ENCODE measurements at regions not wholly inside any gene's neighbourhood (a gene's known extent, or its start where the extent isn't known, plus 50 kb on each side); places are given as distances from the start of the nearest gene placed in this dataset.

DNA sequence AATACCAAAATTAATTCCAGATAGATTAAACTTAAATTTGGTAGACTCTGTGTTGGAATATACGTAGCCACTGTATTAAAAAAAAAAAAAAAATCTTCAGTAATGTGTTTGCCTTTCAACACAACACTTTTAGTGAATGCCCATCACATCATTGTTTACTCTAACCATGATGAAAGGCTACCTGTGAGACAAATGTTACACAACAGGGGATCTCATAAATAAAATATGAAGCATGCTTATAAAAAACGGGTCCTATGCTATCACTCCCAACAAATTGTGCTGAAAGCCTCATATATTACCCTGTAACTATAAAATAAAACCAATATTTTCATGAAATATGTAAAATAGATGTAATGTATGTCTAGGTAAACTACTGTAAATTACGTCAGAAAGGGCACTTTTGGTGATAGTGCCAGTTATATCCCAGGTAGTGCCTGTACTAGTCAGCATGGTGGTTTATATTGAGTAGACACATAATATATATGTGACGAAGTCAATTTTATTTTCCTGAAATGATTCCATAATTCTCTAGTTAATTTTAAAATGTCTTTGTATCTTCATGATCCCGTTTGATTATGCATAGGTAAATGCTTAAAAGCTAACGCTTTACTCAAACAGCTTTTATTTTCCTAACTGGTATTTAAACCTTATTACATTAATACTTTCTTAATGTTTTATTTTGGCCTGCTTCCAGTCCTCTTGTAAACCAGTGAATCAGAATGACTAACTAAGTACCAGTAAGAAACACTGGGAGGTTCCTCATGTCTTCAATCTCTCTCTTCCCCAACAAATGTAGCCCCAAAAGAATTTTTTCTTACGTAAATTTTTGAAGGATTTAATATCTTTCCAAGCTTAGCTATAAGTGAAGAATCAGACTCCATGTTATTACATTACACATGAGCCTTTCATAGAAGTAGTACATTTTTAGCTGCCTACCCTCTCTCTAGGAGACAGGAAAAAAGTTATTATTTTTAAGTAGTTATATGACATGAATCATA lies 420.3 kb downstream of the GABRG2 start:
- TF ChIP-seq, protein P1, sequence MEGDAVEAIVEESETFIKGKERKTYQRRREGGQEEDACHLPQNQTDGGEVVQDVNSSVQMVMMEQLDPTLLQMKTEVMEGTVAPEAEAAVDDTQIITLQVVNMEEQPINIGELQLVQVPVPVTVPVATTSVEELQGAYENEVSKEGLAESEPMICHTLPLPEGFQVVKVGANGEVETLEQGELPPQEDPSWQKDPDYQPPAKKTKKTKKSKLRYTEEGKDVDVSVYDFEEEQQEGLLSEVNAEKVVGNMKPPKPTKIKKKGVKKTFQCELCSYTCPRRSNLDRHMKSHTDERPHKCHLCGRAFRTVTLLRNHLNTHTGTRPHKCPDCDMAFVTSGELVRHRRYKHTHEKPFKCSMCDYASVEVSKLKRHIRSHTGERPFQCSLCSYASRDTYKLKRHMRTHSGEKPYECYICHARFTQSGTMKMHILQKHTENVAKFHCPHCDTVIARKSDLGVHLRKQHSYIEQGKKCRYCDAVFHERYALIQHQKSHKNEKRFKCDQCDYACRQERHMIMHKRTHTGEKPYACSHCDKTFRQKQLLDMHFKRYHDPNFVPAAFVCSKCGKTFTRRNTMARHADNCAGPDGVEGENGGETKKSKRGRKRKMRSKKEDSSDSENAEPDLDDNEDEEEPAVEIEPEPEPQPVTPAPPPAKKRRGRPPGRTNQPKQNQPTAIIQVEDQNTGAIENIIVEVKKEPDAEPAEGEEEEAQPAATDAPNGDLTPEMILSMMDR (IDR thresholded peaks at IDR 0.05; ENCODE audit: low read length) = no peak
- no peak for TF ChIP-seq EZH2 (IDR thresholded peaks at IDR 0.05; ENCODE audit: borderline replicate concordance, low read length)

Data from OCI-LY1 (cell line).